A549 (cell line): ENCODE measurements at regions not wholly inside any gene's neighbourhood (a gene's known extent, or its start where the extent isn't known, plus 50 kb on each side); places are given as distances from the start of the nearest gene placed in this dataset.

ENCODE experiments used
- ATAC-seq, 2 experiments: fragments of 200-7000 bp in 1 of 2; fragments of >200 bp in 1 of 2; cut with Nextera tagmentation in 1 of 2; cut with Tn5 transposase in 1 of 2; 3 replicates each; pipeline versions ENCODE4 v1.8.0 to v1.9.1; 2018 to 2020; ENCODE audit warnings: mild to moderate bottlenecking in 1 of 2, moderate library complexity in 1 of 2
- CTCF ChIA-PET: fragments of 300-600 bp; sonication (Branson Sonifier 250); formaldehyde crosslinking; extraction: SDS; loops from one replicate; lab custom pipeline; 2021; ENCODE audit warnings: antibody characterized with exemption, inconsistent platforms; lab: Yijun Ruan, JAX
- POLR2A ChIA-PET: fragments of 350-600 bp; formaldehyde crosslinking; extraction: SDS; loops from one replicate; lab custom pipeline; 2021; ENCODE audit warnings: antibody characterized with exemption, inconsistent platforms; lab: Yijun Ruan, JAX
- DNase-seq, 2 experiments: peaks; one replicate each; pipeline versions ENCODE4 v3.0.0 to v3.0.0-alpha.2; 2011 to 2016; ENCODE audit warnings: low read depth in 1 of 2, low spot score in 1 of 2
- FAIRE-seq: peaks from 2 replicates; lab custom pipeline; 2011; peaks lifted over from hg19 to GRCh38; lab: Jason Lieb, UNC
- H3K27ac ChIP-seq, 2 experiments: fragments of >200 bp; sonication (Bioruptor Twin); formaldehyde crosslinking; 3 replicates each; pipeline ENCODE4 v1.5.1; 2016 to 2017
- H3K4me1 ChIP-seq: fragments of >200 bp; sonication (Bioruptor Twin); formaldehyde crosslinking; 3 replicates; pipeline ENCODE4 v1.6.1; 2016
- H3K4me2 ChIP-seq: fragments of >200 bp; sonication (Bioruptor Twin); formaldehyde crosslinking; 3 replicates; pipeline ENCODE4 v1.6.1; 2016
- H3K4me3 ChIP-seq: fragments of >200 bp; sonication (Bioruptor Twin); formaldehyde crosslinking; 3 replicates; pipeline ENCODE4 v1.5.1; 2016
- H3K9me3 ChIP-seq: fragments of >200 bp; sonication (Bioruptor Twin); formaldehyde crosslinking; 3 replicates; pipeline ENCODE4 v1.6.1; 2016
- ATOH8 ChIP-seq: fragments of 250-450 bp; sonication (Bioruptor Pico); IDR thresholded peaks from 2 replicates; pipeline ENCODE4 v1.5.0; 2020; ENCODE audit warnings: low read depth, mild to moderate bottlenecking, moderate library complexity
- BHLHE40 ChIP-seq: IDR thresholded peaks from 2 replicates; pipeline ENCODE4 v1.6.1; 2012; ENCODE audit warnings: low read depth, low read length, inconsistent platforms
- CBX8 ChIP-seq: fragments of 200-600 bp; sonication (generic); IDR thresholded peaks from 2 replicates; pipeline ENCODE4 v1.6.1; 2016
- CHD2 ChIP-seq: fragments of 150-350 bp; IDR thresholded peaks from 2 replicates; pipeline ENCODE4 v1.6.1; 2014; ENCODE audit warnings: low read length; ENCODE audit not compliant: partially characterized antibody
- CHD4 ChIP-seq: fragments of 200-600 bp; sonication (generic); IDR thresholded peaks from 2 replicates; pipeline ENCODE4 v1.6.1; 2016; ENCODE audit warnings: antibody characterized with exemption, mild to moderate bottlenecking, borderline replicate concordance
- EHMT2 ChIP-seq: fragments of 200-600 bp; sonication (generic); IDR thresholded peaks from 2 replicates; pipeline ENCODE4 v1.6.1; 2016; ENCODE audit warnings: antibody characterized with exemption, low read depth, mild to moderate bottlenecking, moderate library complexity
- FOXS1 ChIP-seq: fragments of 250-450 bp; sonication (Bioruptor Pico); IDR thresholded peaks from 2 replicates; pipeline ENCODE4 v1.5.0; 2020; ENCODE audit warnings: mild to moderate bottlenecking, moderate library complexity
- GATA3 ChIP-seq: IDR thresholded peaks from 2 replicates; pipeline ENCODE4 v1.6.1; 2012; ENCODE audit warnings: borderline replicate concordance
- HDAC2 ChIP-seq: fragments of 200-600 bp; sonication (generic); IDR thresholded peaks from 2 replicates; pipeline ENCODE4 v1.6.1; 2016
- HEYL ChIP-seq: fragments of 250-450 bp; sonication (Bioruptor Pico); IDR thresholded peaks from 2 replicates; pipeline ENCODE4 v1.8.0; 2021; ENCODE audit warnings: mild to moderate bottlenecking, moderate library complexity
- HOXB13 ChIP-seq: fragments of 250-450 bp; sonication (Bioruptor Pico); IDR thresholded peaks from 2 replicates; pipeline ENCODE4 v1.5.0; 2020; ENCODE audit warnings: low read depth, mild to moderate bottlenecking, moderate library complexity
- HOXB5 ChIP-seq: fragments of 250-450 bp; sonication (Bioruptor Pico); IDR thresholded peaks from 2 replicates; pipeline ENCODE4 v1.5.0; 2020; ENCODE audit warnings: mild to moderate bottlenecking, moderate library complexity
- JUN ChIP-seq, 2 experiments: fragments of >200 bp; sonication (Bioruptor Twin); formaldehyde crosslinking; IDR thresholded peaks; 2 replicates in 1 of 2; 3 replicates in 1 of 2; pipeline ENCODE4 v1.6.1; 2016 to 2017
- JUNB ChIP-seq: fragments of >200 bp; sonication (Bioruptor Twin); formaldehyde crosslinking; IDR thresholded peaks from 2 replicates; pipeline ENCODE4 v1.6.1; 2016
- KDM1A ChIP-seq: fragments of 200-600 bp; sonication (generic); IDR thresholded peaks from 2 replicates; pipeline ENCODE4 v1.6.1; 2016; ENCODE audit warnings: low read depth, mild to moderate bottlenecking
- KDM5A ChIP-seq: fragments of 200-600 bp; sonication (generic); IDR thresholded peaks from 2 replicates; pipeline ENCODE4 v1.6.1; 2016; ENCODE audit warnings: antibody characterized with exemption, mild to moderate bottlenecking
- MYC ChIP-seq: IDR thresholded peaks from 2 replicates; pipeline ENCODE4 v1.6.1; 2012; ENCODE audit warnings: mild to moderate bottlenecking, inconsistent platforms, low read length, improper control_type of control experiment, borderline replicate concordance
- NFE2L2 ChIP-seq: fragments of 150-350 bp; conservative IDR thresholded peaks from 2 replicates; pipeline ENCODE4 v1.6.1; 2014; ENCODE audit warnings: low read length
- NPAS2 ChIP-seq: fragments of 250-450 bp; sonication (Bioruptor Pico); IDR thresholded peaks from 2 replicates; pipeline ENCODE4 v1.8.0; 2022; ENCODE audit warnings: mild to moderate bottlenecking, moderate library complexity, borderline replicate concordance
- NR3C1 ChIP-seq: fragments of >200 bp; sonication (Bioruptor Twin); formaldehyde crosslinking; IDR thresholded peaks from 3 replicates; pipeline ENCODE4 v1.6.1; 2017
- POLR2A ChIP-seq: IDR thresholded peaks from 2 replicates; pipeline ENCODE4 v1.6.1; 2012; ENCODE audit warnings: mild to moderate bottlenecking, low read length
- RARB ChIP-seq: fragments of 250-450 bp; sonication (Bioruptor Pico); IDR thresholded peaks from 2 replicates; pipeline ENCODE4 v1.8.0; 2021; ENCODE audit warnings: mild to moderate bottlenecking, moderate library complexity
- RCOR1 ChIP-seq: fragments of 150-350 bp; IDR thresholded peaks from 2 replicates; pipeline ENCODE4 v1.6.1; 2014; ENCODE audit warnings: antibody characterized with exemption, low read length, low read depth
- REST ChIP-seq: fragments of 200-600 bp; sonication (generic); IDR thresholded peaks from 2 replicates; pipeline ENCODE4 v1.6.1; 2016; ENCODE audit warnings: antibody characterized with exemption, mild to moderate bottlenecking, moderate library complexity
- SREBF2 ChIP-seq: fragments of 450-650 bp; IDR thresholded peaks from 2 replicates; pipeline ENCODE4 v1.6.1; 2014; ENCODE audit warnings: mild to moderate bottlenecking, moderate library complexity
- TP53 ChIP-seq: fragments of 250-450 bp; sonication (Bioruptor Pico); IDR thresholded peaks from 2 replicates; pipeline ENCODE4 v1.5.0; 2021; ENCODE audit warnings: mild to moderate bottlenecking, moderate library complexity
- USF2 ChIP-seq: fragments of 450-650 bp; IDR thresholded peaks from 2 replicates; pipeline ENCODE4 v1.6.1; 2014; ENCODE audit warnings: antibody characterized with exemption
- ZC3H11A ChIP-seq: fragments of 450-650 bp; IDR thresholded peaks from 2 replicates; pipeline ENCODE4 v1.6.1; 2014; ENCODE audit warnings: antibody characterized with exemption, mild to moderate bottlenecking
- ZFP36 ChIP-seq: fragments of 450-650 bp; IDR thresholded peaks from 2 replicates; pipeline ENCODE4 v1.6.1; 2014; ENCODE audit warnings: borderline replicate concordance; ENCODE audit not compliant: partially characterized antibody
- WGBS: methylation state at CpG from one replicate; pipeline ENCODE4 v1.1.6; 2017; ENCODE audit errors: missing lambda C conversion rate; 5-methylcytosine and 5-hydroxymethylcytosine counted together
- TF ChIP-seq, protein P1 (sequence below): fragments of 250-450 bp; sonication (Bioruptor Pico); IDR thresholded peaks from 2 replicates; pipeline ENCODE4 v1.5.0; 2021; ENCODE audit warnings: mild to moderate bottlenecking, moderate library complexity, borderline replicate concordance
- TF ChIP-seq, protein P2 (sequence below): fragments of >200 bp; sonication (Bioruptor Twin); formaldehyde crosslinking; IDR thresholded peaks from 3 replicates; pipeline ENCODE4 v1.6.1; 2016

- Histone ChIP-seq H3K4me1 (no peaks in the 10 kb centered on the region), H3K4me2 (no peak overlapping the region), H3K27ac (no peak overlapping the region), H3K4me3 (no peak overlapping the region), H3K9me3 (no peaks in the 10 kb centered on the region)
- FAIRE-seq, result no peak
- no peak for ATAC-seq
- no peak for DNase-seq
- ChIA-PET CTCF (no interaction called here), POLR2A (no interaction called here)
- 38% methylated on average over 2 of the region's 2 CpGs for WGBS
- TF ChIP-seq BHLHE40, result no peak
- TF ChIP-seq JUN (IDR thresholded peaks at IDR 0.05), result no peak
- TF ChIP-seq NR3C1, result no peak
- no peak for TF ChIP-seq CHD2
- TF ChIP-seq TP53 (CRISPR knock-in tag), result no peak
- TF ChIP-seq KDM5A, result no peak
- TF ChIP-seq MYC, result no peak
- TF ChIP-seq CBX8, result no peak
- no peak for TF ChIP-seq HOXB13
- TF ChIP-seq HDAC2, result no peak
- no peak for TF ChIP-seq ZFP36
- TF ChIP-seq NFE2L2, result no peak
- TF ChIP-seq NPAS2, result no peak
- TF ChIP-seq CHD4, result no peak
- no peak for TF ChIP-seq ZC3H11A
- no peak for TF ChIP-seq KDM1A
- TF ChIP-seq JUNB, result no peak
- TF ChIP-seq GATA3, result no peak
These were observed 126.4 kb upstream of the KCNQ5 start for GRCh38 chr6:72495441-72495840.

DNA sequence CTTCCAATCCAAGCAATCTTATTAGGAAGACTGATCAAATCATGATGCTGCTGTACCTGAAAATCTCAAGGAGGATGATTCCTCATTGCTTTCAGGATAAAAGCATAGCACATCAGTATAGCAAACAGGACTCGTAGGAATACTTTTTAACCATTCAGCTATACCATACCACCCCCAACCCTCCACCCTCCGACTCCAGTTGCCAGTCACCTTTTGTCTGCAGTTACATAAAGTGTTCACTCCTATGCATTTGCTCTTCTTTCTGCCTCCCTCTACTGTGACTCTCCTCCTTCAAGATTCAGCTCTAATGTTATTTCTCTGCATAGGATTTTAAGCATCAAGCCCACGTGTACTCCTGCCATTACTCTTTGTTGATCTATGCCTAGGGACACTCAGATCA lies 124.7 kb upstream of the KCNQ5 start:
- DNase-seq, result no peak
- H3K9me3 ChIP-seq, result no peaks in the 10 kb centered on the region
- H3K27ac ChIP-seq, result no peak overlapping the region
- ATAC-seq, result no peak
- no peak for FAIRE-seq
- H3K4me3 ChIP-seq, result no peak overlapping the region
- H3K4me1 ChIP-seq, result no peaks in the 10 kb centered on the region
- ChIA-PET CTCF (no interaction called here), POLR2A (no interaction called here)
- TF ChIP-seq MYC, result no peak
- no peak for TF ChIP-seq ZC3H11A
- TF ChIP-seq ATOH8 (CRISPR knock-in tag), result no peak
- no peak for TF ChIP-seq EHMT2
- TF ChIP-seq HOXB5 (CRISPR knock-in tag), result no peak
- TF ChIP-seq USF2, result no peak
- TF ChIP-seq, protein P1, sequence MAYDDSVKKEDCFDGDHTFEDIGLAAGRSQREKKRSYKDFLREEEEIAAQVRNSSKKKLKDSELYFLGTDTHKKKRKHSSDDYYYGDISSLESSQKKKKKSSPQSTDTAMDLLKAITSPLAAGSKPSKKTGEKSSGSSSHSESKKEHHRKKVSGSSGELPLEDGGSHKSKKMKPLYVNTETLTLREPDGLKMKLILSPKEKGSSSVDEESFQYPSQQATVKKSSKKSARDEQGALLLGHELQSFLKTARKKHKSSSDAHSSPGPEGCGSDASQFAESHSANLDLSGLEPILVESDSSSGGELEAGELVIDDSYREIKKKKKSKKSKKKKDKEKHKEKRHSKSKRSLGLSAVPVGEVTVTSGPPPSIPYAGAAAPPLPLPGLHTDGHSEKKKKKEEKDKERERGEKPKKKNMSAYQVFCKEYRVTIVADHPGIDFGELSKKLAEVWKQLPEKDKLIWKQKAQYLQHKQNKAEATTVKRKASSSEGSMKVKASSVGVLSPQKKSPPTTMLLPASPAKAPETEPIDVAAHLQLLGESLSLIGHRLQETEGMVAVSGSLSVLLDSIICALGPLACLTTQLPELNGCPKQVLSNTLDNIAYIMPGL (CRISPR knock-in tag), result no peak
- no peak for TF ChIP-seq SREBF2
- no peak for TF ChIP-seq JUN (IDR thresholded peaks at IDR 0.05)
- no peak overlapping the region for H3K4me2 ChIP-seq
- 10% methylated on average over 3 of the region's 3 CpGs for WGBS

- Histone ChIP-seq H3K9me3 (no peaks in the 10 kb centered on the region), H3K4me1 (no peaks in the 10 kb centered on the region), H3K27ac (no peak overlapping the region), H3K4me3 (no peak overlapping the region), H3K4me2 (no peak overlapping the region)
- ChIA-PET CTCF (no interaction called here), POLR2A (no interaction called here)
- WGBS, result 55% methylated on average over 3 of the region's 3 CpGs
- DNase-seq, result no peak
- no peak for FAIRE-seq
- ATAC-seq, result no peak
- no peak for TF ChIP-seq RARB (CRISPR knock-in tag)
- TF ChIP-seq HOXB5 (CRISPR knock-in tag), result no peak
- TF ChIP-seq HEYL, result no peak
- TF ChIP-seq FOXS1, result no peak
- TF ChIP-seq GATA3, result no peak
- TF ChIP-seq, protein P2, sequence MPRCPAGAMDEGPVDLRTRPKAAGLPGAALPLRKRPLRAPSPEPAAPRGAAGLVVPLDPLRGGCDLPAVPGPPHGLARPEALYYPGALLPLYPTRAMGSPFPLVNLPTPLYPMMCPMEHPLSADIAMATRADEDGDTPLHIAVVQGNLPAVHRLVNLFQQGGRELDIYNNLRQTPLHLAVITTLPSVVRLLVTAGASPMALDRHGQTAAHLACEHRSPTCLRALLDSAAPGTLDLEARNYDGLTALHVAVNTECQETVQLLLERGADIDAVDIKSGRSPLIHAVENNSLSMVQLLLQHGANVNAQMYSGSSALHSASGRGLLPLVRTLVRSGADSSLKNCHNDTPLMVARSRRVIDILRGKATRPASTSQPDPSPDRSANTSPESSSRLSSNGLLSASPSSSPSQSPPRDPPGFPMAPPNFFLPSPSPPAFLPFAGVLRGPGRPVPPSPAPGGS, result no peak
- TF ChIP-seq RCOR1, result no peak
- no peak for TF ChIP-seq REST
- no peak for TF ChIP-seq SREBF2
- TF ChIP-seq POLR2A, result no peak
These were observed 121.2 kb upstream of the KCNQ5 start for GRCh38 chr6:72500669-72501068.
